ENCODE measurements at regions not wholly inside any gene's neighbourhood (a gene's known extent, or its start where the extent isn't known, plus 50 kb on each side); places are given as distances from the start of the nearest gene placed in this dataset.

GRCh38 chr17:79217473-79218135 is 143.0 kb downstream of the ENGASE start:
- H3K36me3 ChIP-seq: no peaks in the 10 kb centered on the region
- no peak for DNase-seq
- TF ChIP-seq POLR2A (IDR thresholded peaks at IDR 0.05) (no peak), CTCF (IDR thresholded peaks at IDR 0.05) (no peak)
- no peaks in the 10 kb centered on the region for H3K9me3 ChIP-seq
- peaks cover 0 to 8% of the 10 kb centered on the region in 2 donors for H3K27me3 ChIP-seq
- H3K4me3 ChIP-seq: no peak overlapping the region
- no peak overlapping the region for H3K27ac ChIP-seq
- H3K4me1 ChIP-seq: no peaks in the 10 kb centered on the region

- Histone ChIP-seq H3K9me3 (no peaks in the 10 kb centered on the region), H3K36me3 (no peaks in the 10 kb centered on the region), H3K27ac (no peak overlapping the region), H3K27me3 (peaks cover 0 to 8% of the 10 kb centered on the region in 2 donors), H3K4me1 (no peaks in the 10 kb centered on the region), H3K4me3 (no peak overlapping the region)
- DNase-seq: no peak
- TF ChIP-seq CTCF (IDR thresholded peaks at IDR 0.05) (no peak), POLR2A (IDR thresholded peaks at IDR 0.05) (no peak)
Measured at GRCh38 chr17:79216826-79217225, 142.2 kb downstream of the ENGASE start.

GRCh38 chr17:79216391-79216790 is 141.8 kb downstream of the ENGASE start:
- TF ChIP-seq CTCF (IDR thresholded peaks at IDR 0.05) (no peak), POLR2A (IDR thresholded peaks at IDR 0.05) (no peak)
- Histone ChIP-seq H3K36me3 (no peaks in the 10 kb centered on the region), H3K4me3 (no peak overlapping the region), H3K9me3 (no peaks in the 10 kb centered on the region), H3K27ac (no peak overlapping the region), H3K27me3 (peaks cover 0 to 8% of the 10 kb centered on the region in 2 donors), H3K4me1 (no peaks in the 10 kb centered on the region)
- DNase-seq: no peak

GRCh38 chr17:79215631-79216030 is 141.0 kb downstream of the ENGASE start:
- no peaks in the 10 kb centered on the region for H3K9me3 ChIP-seq
- DNase-seq: no peak
- H3K4me1 ChIP-seq: no peaks in the 10 kb centered on the region
- no peak overlapping the region for H3K27ac ChIP-seq
- H3K4me3 ChIP-seq: no peak overlapping the region
- TF ChIP-seq POLR2A (IDR thresholded peaks at IDR 0.05): no peak
- TF ChIP-seq CTCF (IDR thresholded peaks at IDR 0.05): no peak
- H3K27me3 ChIP-seq: peaks cover 0 to 6% of the 10 kb centered on the region in 2 donors
- no peaks in the 10 kb centered on the region for H3K36me3 ChIP-seq

- DNase-seq: no peak
Measured at GRCh38 chr17:79214940-79215604, 140.4 kb downstream of the ENGASE start.

More at GRCh38 chr17:79214940-79215604, 140.4 kb downstream of the ENGASE start:
- no peak for TF ChIP-seq CTCF (IDR thresholded peaks at IDR 0.05)
- TF ChIP-seq POLR2A (IDR thresholded peaks at IDR 0.05): no peak
- H3K27me3 ChIP-seq: peaks cover 0 to under 1% of the 10 kb centered on the region in 2 donors
- H3K4me1 ChIP-seq: no peaks in the 10 kb centered on the region
- H3K9me3 ChIP-seq: no peaks in the 10 kb centered on the region
- no peak overlapping the region for H3K4me3 ChIP-seq
- no peak overlapping the region for H3K27ac ChIP-seq
- no peaks in the 10 kb centered on the region for H3K36me3 ChIP-seq
